ENCODE measurements at regions not wholly inside any gene's neighbourhood (a gene's known extent, or its start where the extent isn't known, plus 50 kb on each side); places are given as distances from the start of the nearest gene placed in this dataset.

GRCh38 chr3:72587282-72587681, 261.0 kb downstream of the SHQ1 start:
- no peak for DNase-seq
- TF ChIP-seq CTCF (IDR thresholded peaks at IDR 0.05) (no peak), POLR2A (IDR thresholded peaks at IDR 0.05) (no peak)
- no peak overlapping the region for H3K4me3 ChIP-seq
- H3K36me3 ChIP-seq: no peaks in the 10 kb centered on the region
- no peaks in the 10 kb centered on the region for H3K4me1 ChIP-seq
- no peaks in the 10 kb centered on the region for H3K9me3 ChIP-seq
- no peak overlapping the region for H3K27ac ChIP-seq
- intact Hi-C loops (cut with DNase I; ENCODE audit: low total_unique reads): no loop called here
- no peaks in the 10 kb centered on the region for H3K27me3 ChIP-seq

- no peaks in the 10 kb centered on the region for H3K27me3 ChIP-seq
- intact Hi-C loops (cut with DNase I; ENCODE audit: low total_unique reads): no loop called here
- no peaks in the 10 kb centered on the region for H3K4me1 ChIP-seq
- TF ChIP-seq POLR2A (IDR thresholded peaks at IDR 0.05) (no peak), CTCF (IDR thresholded peaks at IDR 0.05) (no peak)
- H3K36me3 ChIP-seq: no peaks in the 10 kb centered on the region
- no peaks in the 10 kb centered on the region for H3K9me3 ChIP-seq
- H3K27ac ChIP-seq: no peak overlapping the region
- H3K4me3 ChIP-seq: no peak overlapping the region
- no peak for DNase-seq
These were observed 261.6 kb downstream of the SHQ1 start for GRCh38 chr3:72586694-72587093.

GRCh38 chr3:72585966-72586365, 262.3 kb downstream of the SHQ1 start:
- TF ChIP-seq POLR2A (IDR thresholded peaks at IDR 0.05) (no peak), CTCF (IDR thresholded peaks at IDR 0.05) (no peak)
- H3K4me1 ChIP-seq: no peaks in the 10 kb centered on the region
- H3K27ac ChIP-seq: no peak overlapping the region
- H3K36me3 ChIP-seq: no peaks in the 10 kb centered on the region
- no peak overlapping the region for H3K4me3 ChIP-seq
- no peak for DNase-seq
- intact Hi-C loops (cut with DNase I; ENCODE audit: low total_unique reads): no loop called here
- no peaks in the 10 kb centered on the region for H3K27me3 ChIP-seq
- no peaks in the 10 kb centered on the region for H3K9me3 ChIP-seq

- no peak for DNase-seq
- no peaks in the 10 kb centered on the region for H3K4me1 ChIP-seq
These were observed 264.0 kb downstream of the SHQ1 start for GRCh38 chr3:72584262-72584661.

DNA sequence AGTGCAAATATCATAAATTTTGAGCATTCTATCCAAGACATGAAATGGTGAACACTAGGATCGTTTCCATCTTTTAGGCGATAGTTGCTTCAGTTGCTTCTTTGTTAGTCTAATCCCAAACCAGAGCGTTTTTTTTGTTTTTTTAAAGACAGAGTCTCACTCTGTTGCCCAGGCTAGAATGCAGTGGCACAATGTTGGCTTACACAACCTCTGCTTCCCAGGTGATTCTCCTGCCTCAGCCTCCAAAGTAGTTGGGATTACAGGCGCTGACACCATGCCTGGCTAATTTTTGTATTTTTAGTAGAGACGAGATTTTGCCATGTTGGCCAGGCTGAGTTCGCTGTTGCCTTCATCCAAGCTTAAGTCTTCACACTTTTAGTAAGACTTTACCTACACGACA, 265.3 kb downstream of the SHQ1 start:
- DNase-seq: no peak

More at GRCh38 chr3:72584262-72584661, 264.0 kb downstream of the SHQ1 start:
- no peak overlapping the region for H3K4me3 ChIP-seq
- no peaks in the 10 kb centered on the region for H3K27me3 ChIP-seq
- intact Hi-C loops (cut with DNase I; ENCODE audit: low total_unique reads): no loop called here
- H3K36me3 ChIP-seq: no peaks in the 10 kb centered on the region
- TF ChIP-seq POLR2A (IDR thresholded peaks at IDR 0.05) (no peak), CTCF (IDR thresholded peaks at IDR 0.05) (no peak)
- no peak overlapping the region for H3K27ac ChIP-seq
- no peaks in the 10 kb centered on the region for H3K9me3 ChIP-seq

More for the DNA sequence above, 265.3 kb downstream of the SHQ1 start:
- intact Hi-C loops (cut with DNase I; ENCODE audit: low total_unique reads): no loop called here
- no peaks in the 10 kb centered on the region for H3K9me3 ChIP-seq
- no peaks in the 10 kb centered on the region for H3K4me1 ChIP-seq
- H3K27ac ChIP-seq: no peak overlapping the region
- TF ChIP-seq CTCF (IDR thresholded peaks at IDR 0.05): no peak
- no peak for TF ChIP-seq POLR2A (IDR thresholded peaks at IDR 0.05)
- no peaks in the 10 kb centered on the region for H3K27me3 ChIP-seq
- no peaks in the 10 kb centered on the region for H3K36me3 ChIP-seq
- H3K4me3 ChIP-seq: no peak overlapping the region
